H1 (cell line): ENCODE measurements at regions not wholly inside any gene's neighbourhood (a gene's known extent, or its start where the extent isn't known, plus 50 kb on each side); places are given as distances from the start of the nearest gene placed in this dataset.

Experiments
- CTCF ChIA-PET: fragments of 300-600 bp; sonication (Branson Sonifier 250); formaldehyde crosslinking; loops from one replicate; lab custom pipeline; 2021; ENCODE audit not compliant: partially characterized antibody; lab: Charles Lee
- POLR2A ChIA-PET: fragments of 300-600 bp; sonication (Branson Sonifier 250); formaldehyde crosslinking; loops from one replicate; lab custom pipeline; 2021; ENCODE audit warnings: inconsistent platforms; ENCODE audit not compliant: partially characterized antibody; lab: Charles Lee
- DNase-seq, 2 experiments: peaks; one replicate each; pipeline versions ENCODE4 v3.0.0 to v3.0.0-alpha.2; 2010 to 2022; ENCODE audit warnings: low spot score in 2 of 2, low read depth in 1 of 2, mixed read lengths in 1 of 2
- FAIRE-seq: peaks from 2 replicates; lab custom pipeline; 2011; peaks lifted over from hg19 to GRCh38; lab: Jason Lieb, UNC
- H2AFZ ChIP-seq: 2 replicates; pipeline ENCODE4 v1.8.1; 2012; ENCODE audit warnings: low read length, inconsistent platforms
- H2AK5ac ChIP-seq: 2 replicates; pipeline ENCODE4 v1.6.1; 2013; ENCODE audit warnings: low read depth, low read length
- H2BK120ac ChIP-seq: replicated peaks from 2 replicates; pipeline ENCODE3; 2013; ENCODE audit warnings: low read depth, low read length, inconsistent platforms
- H2BK12ac ChIP-seq: 2 replicates; pipeline ENCODE4 v1.6.1; 2013; ENCODE audit warnings: low read depth, low read length
- H2BK15ac ChIP-seq: 2 replicates; pipeline ENCODE4 v1.6.1; 2013; ENCODE audit warnings: low read length
- H2BK20ac ChIP-seq: 2 replicates; pipeline ENCODE4 v1.6.1; 2013; ENCODE audit warnings: low read length
- H2BK5ac ChIP-seq: 2 replicates; pipeline ENCODE4 v1.6.1; 2013; ENCODE audit warnings: low read depth, low read length
- H3K14ac ChIP-seq: 2 replicates; pipeline ENCODE4 v1.6.1; 2013; ENCODE audit warnings: inconsistent platforms; ENCODE audit not compliant: insufficient read length
- H3K18ac ChIP-seq: 2 replicates; pipeline ENCODE4 v1.6.1; 2013; ENCODE audit warnings: low read length; ENCODE audit errors: extremely low read depth
- H3K23ac ChIP-seq: 2 replicates; pipeline ENCODE4 v1.6.1; 2013; ENCODE audit warnings: inconsistent platforms; ENCODE audit not compliant: insufficient read length
- H3K23me2 ChIP-seq: 2 replicates; pipeline ENCODE4 v1.6.1; 2013; ENCODE audit warnings: low read depth, low read length
- H3K27ac ChIP-seq: 2 replicates; pipeline ENCODE4 v1.6.1; 2011; ENCODE audit warnings: low read depth, low read length, inconsistent platforms
- H3K27me3 ChIP-seq, 4 experiments: replicated peaks in 1 of 4; 1 replicate in 1 of 4; 2 replicates in 3 of 4; pipeline versions ENCODE4 v1.6.1 to v1.8.1; 2011 to 2013; ENCODE audit warnings: low read length in 3 of 4, mild to moderate bottlenecking in 3 of 4, inconsistent platforms in 2 of 4, mixed read lengths in 2 of 4, moderate library complexity in 1 of 4; ENCODE audit not compliant: control insufficient read depth in 3 of 4, insufficient read depth in 3 of 4; ENCODE audit errors: extremely low read depth in 1 of 4
- H3K36me3 ChIP-seq, 4 experiments: 2 replicates each; pipeline versions ENCODE4 v1.6.1 to v1.8.1; 2011 to 2013; ENCODE audit warnings: mild to moderate bottlenecking in 4 of 4, low read length in 3 of 4, moderate library complexity in 2 of 4, control low read depth in 1 of 4, inconsistent platforms in 1 of 4; ENCODE audit not compliant: insufficient read depth in 4 of 4, control insufficient read depth in 2 of 4
- H3K4ac ChIP-seq: replicated peaks from 2 replicates; pipeline ENCODE3; 2013; ENCODE audit warnings: low read length, low read depth, mixed read lengths, inconsistent platforms; ENCODE audit not compliant: insufficient read length
- H3K4me1 ChIP-seq, 4 experiments: replicated peaks in 1 of 4; 1 replicate in 1 of 4; 2 replicates in 3 of 4; pipeline versions ENCODE4 v1.6.1 to v1.8.1; 2011 to 2013; ENCODE audit warnings: low read length in 3 of 4, inconsistent platforms in 2 of 4, mixed read lengths in 1 of 4; ENCODE audit not compliant: insufficient read depth in 4 of 4, control insufficient read depth in 3 of 4
- H3K4me2 ChIP-seq, 2 experiments: 2 replicates each; pipeline versions ENCODE4 v1.6.1 to v1.8.1; 2011 to 2013; ENCODE audit warnings: low read depth in 2 of 2, low read length in 2 of 2, control low read depth in 1 of 2, inconsistent platforms in 1 of 2, mild to moderate bottlenecking in 1 of 2; ENCODE audit not compliant: insufficient read depth in 1 of 2
- H3K4me3 ChIP-seq, 4 experiments: fragments of 200-600, 300-600 bp in 1 of 4; sonication (generic), shearing (Covaris generic), sonication (Bioruptor Twin) in 1 of 4; 2 replicates each; pipeline versions ENCODE4 v1.5.1 to v1.8.1; 2011 to 2016; ENCODE audit warnings: low read length in 4 of 4, low read depth in 3 of 4, control low read depth in 2 of 4, inconsistent platforms in 2 of 4, mild to moderate bottlenecking in 2 of 4, mixed read lengths in 1 of 4, moderate library complexity in 1 of 4; ENCODE audit not compliant: insufficient read depth in 2 of 4; ENCODE audit errors: extremely low read depth in 1 of 4
- H3K56ac ChIP-seq: replicated peaks from 2 replicates; pipeline ENCODE3; 2013; ENCODE audit warnings: low read depth, mild to moderate bottlenecking, mixed read lengths, low read length, inconsistent platforms; ENCODE audit not compliant: insufficient read length
- H3K79me1 ChIP-seq: 2 replicates; pipeline ENCODE4 v1.6.1; 2013; ENCODE audit warnings: low read depth, low read length, control low read depth
- H3K79me2 ChIP-seq, 2 experiments: 2 replicates each; pipeline versions ENCODE4 v1.6.1 to v1.8.1; 2012 to 2013; ENCODE audit warnings: low read length in 2 of 2, mild to moderate bottlenecking in 2 of 2, inconsistent platforms in 1 of 2; ENCODE audit not compliant: insufficient read depth in 2 of 2, control insufficient read depth in 1 of 2
- H3K9ac ChIP-seq, 4 experiments: replicated peaks in 1 of 4; 1 replicate in 1 of 4; 2 replicates in 3 of 4; pipeline versions ENCODE4 v1.6.1 to v1.8.1; 2011 to 2013; ENCODE audit warnings: low read depth in 3 of 4, low read length in 3 of 4, control low read depth in 2 of 4, mild to moderate bottlenecking in 2 of 4, moderate library complexity in 2 of 4, inconsistent platforms in 1 of 4; ENCODE audit errors: extremely low read depth in 1 of 4
- H3K9me3 ChIP-seq, 2 experiments: 2 replicates each; pipeline versions ENCODE4 v1.6.1 to v1.8.1; 2012 to 2013; ENCODE audit warnings: mild to moderate bottlenecking in 2 of 2, moderate library complexity in 2 of 2, control low read depth in 1 of 2, inconsistent platforms in 1 of 2, low read depth in 1 of 2, low read length in 1 of 2, mixed read lengths in 1 of 2; ENCODE audit not compliant: insufficient read depth in 2 of 2
- H4K20me1 ChIP-seq, 2 experiments: replicated peaks in 1 of 2; 2 replicates each; pipeline versions ENCODE3 to v1.8.1; 2011 to 2013; ENCODE audit warnings: inconsistent platforms in 2 of 2, low read length in 2 of 2, mild to moderate bottlenecking in 1 of 2; ENCODE audit not compliant: insufficient read depth in 2 of 2, control insufficient read depth in 1 of 2
- H4K5ac ChIP-seq: 2 replicates; pipeline ENCODE4 v1.6.1; 2013; ENCODE audit warnings: low read length, low read depth, mixed read lengths, inconsistent platforms; ENCODE audit not compliant: insufficient read length
- H4K8ac ChIP-seq: 2 replicates; pipeline ENCODE4 v1.8.0; 2013; ENCODE audit warnings: mild to moderate bottlenecking, moderate library complexity, low read length, inconsistent platforms; ENCODE audit not compliant: insufficient read depth; ENCODE audit errors: extremely low read depth
- H4K91ac ChIP-seq: replicated peaks from 2 replicates; pipeline ENCODE3; 2013; ENCODE audit warnings: low read length, mixed read lengths, inconsistent platforms; ENCODE audit not compliant: insufficient read length
- CTBP2 ChIP-seq: IDR thresholded peaks from 2 replicates; pipeline ENCODE4 v1.7.0; 2011; ENCODE audit warnings: borderline replicate concordance, mild to moderate bottlenecking, moderate library complexity, mixed read lengths, low read length; ENCODE audit not compliant: insufficient read depth, insufficient read length
- GABPA ChIP-seq: IDR thresholded peaks from 2 replicates; pipeline ENCODE4 v1.6.1; 2011; ENCODE audit warnings: mild to moderate bottlenecking, low read length, moderate library complexity, borderline replicate concordance; ENCODE audit not compliant: insufficient read depth
- MAFK ChIP-seq: IDR thresholded peaks from 2 replicates; pipeline ENCODE4 v1.6.1; 2012; ENCODE audit warnings: low read depth, mild to moderate bottlenecking, improper control_type of control experiment, low read length
- TAF7 ChIP-seq: optimal IDR thresholded peaks from 2 replicates; pipeline ENCODE3; 2011; ENCODE audit warnings: low read depth, mild to moderate bottlenecking, inconsistent platforms, low read length, moderate library complexity, borderline replicate concordance
- WGBS, 2 experiments: shearing (Covaris generic) in 1 of 2; methylation state at CpG; one replicate each; pipeline versions ENCODE4 v1.1.6 to v1.1.7; 2013 to 2015; ENCODE audit warnings: low lambda C conversion rate in 2 of 2, mixed read lengths in 2 of 2, inconsistent platforms in 1 of 2, low coverage in 1 of 2, missing lambda C conversion rate in 1 of 2; ENCODE audit not compliant: insufficient replicate concordance in 2 of 2, insufficient coverage in 1 of 2, insufficient read length in 1 of 2; ENCODE audit errors: extremely low coverage in 1 of 2, missing lambda C conversion rate in 1 of 2; 5-methylcytosine and 5-hydroxymethylcytosine counted together

GRCh38 chr17:33986088-33986487, 269.0 kb upstream of the CCL2 start:
- Histone ChIP-seq H3K23ac (no peak overlapping the region), H4K5ac (no peak overlapping the region)
- no peak for TF ChIP-seq TAF7
- peak; percentile 96 for TF ChIP-seq MAFK
- no peak for TF ChIP-seq GABPA
- TF ChIP-seq CTBP2, result no peak
- TF ChIP-seq, all 59 proteins: peak for 1
- H3K4me2 ChIP-seq, result no peak overlapping the region
- H3K27ac ChIP-seq, result no peak overlapping the region
- DNase-seq (no peak), FAIRE-seq (no peak)
- no peaks in the 10 kb centered on the region for H3K36me3 ChIP-seq
- 0% methylated on average over 1 of the region's 1 CpG; no CpG with 5 or more reads in 1 of the 2 experiments for WGBS, 2 experiments
- H4K8ac ChIP-seq, result no peak overlapping the region
- H3K14ac ChIP-seq, result no peak overlapping the region
- H2BK12ac ChIP-seq, result no peak overlapping the region
- H2BK20ac ChIP-seq, result no peak overlapping the region
- no peak overlapping the region for H3K18ac ChIP-seq
- ChIA-PET CTCF (interaction anchor here (1.5 kb wide), 1 partner anchor 160 kb away, joined by 6 read pairs; no protein-coding TSS in a partner anchor), POLR2A (no interaction called here)
- H2AFZ ChIP-seq, result no peak overlapping the region
- H3K79me1 ChIP-seq, result no peaks in the 10 kb centered on the region
- H3K27me3 ChIP-seq, result no peaks in the 10 kb centered on the region
- no peaks in the 10 kb centered on the region for H3K4me1 ChIP-seq
- no peak overlapping the region for H3K4ac ChIP-seq
- no peak overlapping the region for H2BK120ac ChIP-seq
- no peak overlapping the region for H2BK5ac ChIP-seq
- H3K56ac ChIP-seq, result no peak overlapping the region
- no peak overlapping the region for H2BK15ac ChIP-seq
- H3K9me3 ChIP-seq, result peaks cover 6 to 9% of the 10 kb centered on the region in 2 experiments; a peak in 2 of 4 replicates
- no peak overlapping the region for H3K4me3 ChIP-seq
- H4K91ac ChIP-seq, result no peak overlapping the region
- no peaks in the 10 kb centered on the region for H3K23me2 ChIP-seq
- H3K79me2 ChIP-seq, result no peaks in the 10 kb centered on the region
- H2AK5ac ChIP-seq, result no peak overlapping the region
- no peaks in the 10 kb centered on the region for H4K20me1 ChIP-seq
- no peak overlapping the region for H3K9ac ChIP-seq
